Cardiac muscle cell (in vitro differentiated cells and primary cell): ENCODE measurements at regions not wholly inside any gene's neighbourhood (a gene's known extent, or its start where the extent isn't known, plus 50 kb on each side); places are given as distances from the start of the nearest gene placed in this dataset.

Experiments used
- DNase-seq, 2 donors: peaks; one replicate each; pipeline versions ENCODE4 v3.0.0 to v3.0.0-alpha.2; 2010 to 2017; ENCODE audit warnings: low read depth in 1 of 2, low spot score in 1 of 2
- H3K27ac ChIP-seq: fragments of 200-600 bp; sonication (generic); 2 replicates; pipeline ENCODE4 v1.5.1; 2016
- H3K27me3 ChIP-seq: fragments of 200-600 bp; sonication (generic); 2 replicates; pipeline ENCODE4 v1.6.0; 2016; ENCODE audit warnings: control low read depth
- H3K36me3 ChIP-seq: fragments of 200-600 bp; sonication (generic); 2 replicates; pipeline ENCODE4 v1.5.1; 2016; ENCODE audit warnings: control low read depth
- H3K4me1 ChIP-seq: fragments of 200-600 bp; sonication (generic); 2 replicates; pipeline ENCODE4 v1.8.1; 2017; ENCODE audit warnings: low read depth, mild to moderate bottlenecking, mixed run types
- H3K4me3 ChIP-seq: fragments of 200-600 bp; sonication (generic); 2 replicates; pipeline ENCODE4 v1.5.1; 2016; ENCODE audit warnings: mild to moderate bottlenecking
- H3K9me3 ChIP-seq: fragments of 200-600 bp; sonication (generic); 2 replicates; pipeline ENCODE4 v1.5.1; 2017; ENCODE audit warnings: low read depth, mild to moderate bottlenecking, control low read depth
- CTCF ChIP-seq: IDR thresholded peaks from 2 replicates; pipeline ENCODE4 v1.5.1; 2012; ENCODE audit warnings: low read depth, mild to moderate bottlenecking, low read length

GRCh38 chr4:158999166-158999682 lies 103.7 kb upstream of the RAPGEF2 start:
- peaks cover 6% of the 10 kb centered on the region for H3K4me1 ChIP-seq
- no peak for DNase-seq
- H3K27ac ChIP-seq, result no peak overlapping the region
- no peak for TF ChIP-seq CTCF
- no peaks in the 10 kb centered on the region for H3K36me3 ChIP-seq
- H3K4me3 ChIP-seq, result no peak overlapping the region
- H3K27me3 ChIP-seq, result no peaks in the 10 kb centered on the region
- no peaks in the 10 kb centered on the region for H3K9me3 ChIP-seq

- H3K36me3 ChIP-seq, result no peaks in the 10 kb centered on the region
- H3K27ac ChIP-seq, result no peak overlapping the region
- peaks cover 6% of the 10 kb centered on the region for H3K4me1 ChIP-seq
- no peaks in the 10 kb centered on the region for H3K27me3 ChIP-seq
- DNase-seq, result no peak
- H3K9me3 ChIP-seq, result no peaks in the 10 kb centered on the region
- TF ChIP-seq CTCF, result no peak
- H3K4me3 ChIP-seq, result no peak overlapping the region
Measured at GRCh38 chr4:158999849-159000248, 103.0 kb upstream of the RAPGEF2 start.

GRCh38 chr4:159002950-159003349 lies 99.9 kb upstream of the RAPGEF2 start:
- no peak overlapping the region for H3K4me3 ChIP-seq
- no peaks in the 10 kb centered on the region for H3K36me3 ChIP-seq
- no peak for TF ChIP-seq CTCF
- H3K27me3 ChIP-seq, result no peaks in the 10 kb centered on the region
- H3K9me3 ChIP-seq, result no peaks in the 10 kb centered on the region
- peak in 1 of 2 donors; percentile 77 for DNase-seq
- H3K4me1 ChIP-seq, result peaks cover 6% of the 10 kb centered on the region
- no peak overlapping the region for H3K27ac ChIP-seq

GRCh38 chr4:159003420-159004253 lies 99.2 kb upstream of the RAPGEF2 start:
- Histone ChIP-seq H3K9me3 (no peaks in the 10 kb centered on the region), H3K4me3 (no peak overlapping the region), H3K27ac (no peak overlapping the region), H3K4me1 (peaks cover 6% of the 10 kb centered on the region), H3K27me3 (no peaks in the 10 kb centered on the region), H3K36me3 (no peaks in the 10 kb centered on the region)
- peak in 1 of 2 donors; percentile 36 for DNase-seq
- TF ChIP-seq CTCF, result no peak

GRCh38 chr4:159006202-159006601 lies 96.7 kb upstream of the RAPGEF2 start:
- no peaks in the 10 kb centered on the region for H3K36me3 ChIP-seq
- DNase-seq, result no peak
- H3K27me3 ChIP-seq, result no peaks in the 10 kb centered on the region
- TF ChIP-seq CTCF, result no peak
- H3K4me3 ChIP-seq, result no peak overlapping the region
- no peak overlapping the region for H3K27ac ChIP-seq
- H3K9me3 ChIP-seq, result no peaks in the 10 kb centered on the region
- peaks cover 6% of the 10 kb centered on the region for H3K4me1 ChIP-seq
